ENCODE measurements at regions not wholly inside any gene's neighbourhood (a gene's known extent, or its start where the extent isn't known, plus 50 kb on each side); places are given as distances from the start of the nearest gene placed in this dataset.

DNA sequence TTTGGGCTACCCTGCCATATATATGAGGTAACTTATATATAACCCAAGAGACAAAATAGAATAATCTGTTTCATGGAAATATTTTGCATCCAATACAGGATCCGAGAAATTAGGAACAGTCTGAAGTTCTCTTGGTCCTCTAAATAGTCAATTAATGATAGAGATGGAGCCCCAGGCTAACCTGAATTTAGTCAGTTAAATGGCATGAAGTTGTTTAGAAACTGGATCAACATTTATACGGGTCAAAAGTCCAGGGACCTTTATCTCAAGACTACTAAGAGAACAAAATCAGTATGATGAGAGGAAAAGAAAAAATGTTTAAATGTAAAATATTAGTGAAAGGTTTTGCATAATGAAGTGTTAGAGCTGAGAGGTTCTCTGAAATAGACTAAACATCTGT, 303.3 kb upstream of the ACTBL2 start:
- no peak for DNase-seq (ENCODE audit: low spot score)

- DNase-seq (ENCODE audit: low spot score) = no peak
Observed at GRCh38 chr5:57784121-57784520, 301.5 kb upstream of the ACTBL2 start.

DNA sequence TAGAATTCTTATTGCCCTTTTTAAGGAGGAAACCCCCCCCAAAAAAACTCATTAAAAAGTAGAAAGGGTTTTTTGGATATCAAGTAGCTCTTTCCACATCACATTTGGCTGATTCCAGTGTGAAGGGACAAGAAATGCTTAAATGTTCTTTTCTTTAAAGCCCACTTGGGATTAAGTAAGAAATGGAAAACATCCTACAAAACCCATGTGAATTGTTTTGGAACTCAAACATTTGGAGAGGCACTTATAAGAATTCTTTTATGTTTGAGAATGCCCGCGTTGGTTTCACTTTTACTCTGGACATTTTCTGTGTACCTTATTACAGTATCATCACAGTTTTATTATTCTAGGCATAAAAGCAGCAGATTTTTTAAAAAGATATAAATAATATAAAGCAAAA, 301.1 kb upstream of the ACTBL2 start:
- no peak for DNase-seq (ENCODE audit: low spot score)

GRCh38 chr5:57780961-57781325, 298.3 kb upstream of the ACTBL2 start:
- no peak for DNase-seq (ENCODE audit: low spot score)

DNA sequence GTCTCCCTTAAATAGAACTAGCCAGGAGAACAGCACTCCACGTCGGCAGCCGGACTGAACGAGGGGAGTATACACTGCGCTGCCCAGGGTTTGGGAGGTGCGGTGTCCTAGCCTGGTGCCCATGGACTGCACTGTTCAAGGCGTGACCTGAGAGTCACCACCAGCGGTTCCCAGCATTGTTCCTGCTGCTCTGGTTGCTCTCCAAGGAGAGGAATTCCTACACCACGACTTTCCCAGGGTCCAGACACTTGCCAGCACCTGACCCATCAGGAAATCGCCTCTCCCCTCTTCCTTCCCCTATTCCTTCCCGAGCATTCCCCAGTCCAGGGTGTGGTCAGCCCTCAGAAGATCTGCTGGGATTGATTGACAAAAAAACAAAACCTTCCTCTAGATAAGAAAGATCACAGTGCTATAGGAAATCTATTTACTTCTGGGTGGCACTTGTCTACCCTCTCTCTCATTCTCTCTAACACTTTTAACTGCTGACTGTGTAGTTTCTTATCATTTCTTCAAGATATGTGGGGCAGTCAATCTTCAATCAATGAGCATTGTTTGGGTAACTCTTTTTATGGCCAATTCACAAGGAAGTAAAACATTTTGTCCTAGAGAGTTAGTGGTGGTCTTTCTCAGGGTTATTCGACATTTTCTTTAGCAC, 297.8 kb upstream of the ACTBL2 start:
- no peak for DNase-seq (ENCODE audit: low spot score)

- peak; percentile 77 for DNase-seq (ENCODE audit: low spot score)
Observed at GRCh38 chr5:57779383-57780223, 297.0 kb upstream of the ACTBL2 start.

DNA sequence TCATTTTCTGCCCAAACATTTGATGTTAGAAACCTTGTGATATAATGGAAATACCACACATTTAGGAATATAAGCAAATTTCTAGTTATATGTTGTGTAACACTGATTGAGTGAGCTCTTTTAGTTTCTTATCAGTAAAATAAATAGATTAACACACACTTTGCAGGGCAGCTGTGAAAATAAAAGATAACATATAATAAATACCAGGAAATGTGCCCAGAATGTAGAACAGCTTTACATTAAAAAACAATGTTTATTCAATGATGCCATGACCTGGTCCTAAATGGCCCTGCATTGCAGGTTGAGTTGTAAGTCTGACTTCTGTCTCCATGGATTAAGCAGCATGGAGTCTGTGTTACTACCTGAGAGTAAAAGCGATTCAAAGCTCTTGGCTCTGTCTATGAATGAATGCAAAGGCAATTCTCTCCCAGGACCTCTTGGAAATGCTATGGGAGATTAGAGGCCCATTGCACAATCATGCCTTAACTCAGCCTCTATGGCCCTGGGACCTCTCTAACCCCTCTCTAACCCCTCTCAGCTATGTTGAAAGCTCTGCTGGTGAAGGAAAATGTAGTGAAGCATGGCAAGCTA, 296.0 kb upstream of the ACTBL2 start:
- no peak for DNase-seq (ENCODE audit: low spot score)

GRCh38 chr5:57777174-57777581, 294.6 kb upstream of the ACTBL2 start:
- DNase-seq (ENCODE audit: low spot score) = peak; percentile 20

DNA sequence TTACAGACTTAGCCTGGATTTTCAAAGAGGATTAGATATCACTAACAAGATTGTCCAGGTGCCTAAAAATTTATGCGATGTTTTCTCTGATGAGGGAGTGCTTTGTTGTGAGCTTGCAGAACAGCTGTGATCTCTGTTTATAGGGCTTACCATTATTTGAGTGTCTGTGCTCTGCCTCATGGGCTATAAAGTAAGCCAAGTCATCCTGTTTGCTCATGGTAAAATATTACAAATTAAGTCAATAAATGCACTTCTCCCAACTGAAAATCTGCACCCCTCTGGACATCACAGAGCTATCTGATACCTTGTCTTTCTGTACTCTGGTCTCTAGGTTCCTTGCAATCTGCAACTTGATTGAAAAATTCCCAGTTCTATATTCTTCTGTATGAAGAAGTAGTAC, 293.4 kb upstream of the ACTBL2 start:
- peak; percentile 26 for DNase-seq (ENCODE audit: low spot score)

GRCh38 chr5:57774439-57774838, 291.8 kb upstream of the ACTBL2 start:
- no peak for DNase-seq (ENCODE audit: low spot score)

GRCh38 chr5:57772512-57772911, 289.9 kb upstream of the ACTBL2 start:
- no peak for DNase-seq (ENCODE audit: low spot score)

DNA sequence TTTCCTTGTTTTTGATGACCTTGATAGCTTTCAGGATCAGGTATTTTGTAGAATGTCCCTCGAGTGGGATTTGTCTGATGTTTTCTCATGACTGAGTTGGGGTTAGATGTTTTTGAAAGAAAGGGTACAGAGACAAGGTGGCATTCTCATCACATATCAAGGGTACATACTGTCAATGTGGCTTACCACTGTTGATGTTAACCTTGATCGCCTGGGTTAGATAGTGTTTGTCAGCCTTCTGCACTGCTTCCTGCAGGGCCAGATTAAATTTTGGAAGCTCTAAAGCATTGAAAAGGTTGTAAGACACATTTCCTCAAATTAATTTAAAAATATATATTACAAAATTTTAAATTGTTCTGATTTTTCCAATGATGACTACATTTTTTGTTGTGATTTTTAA, 287.4 kb upstream of the ACTBL2 start:
- DNase-seq (ENCODE audit: low spot score) = no peak

- no peak for DNase-seq (ENCODE audit: low spot score)
Observed at GRCh38 chr5:57768745-57769144, 286.1 kb upstream of the ACTBL2 start.

- DNase-seq (ENCODE audit: low spot score) = no peak
Observed at GRCh38 chr5:57764479-57765089, 282.0 kb upstream of the ACTBL2 start.

DNA sequence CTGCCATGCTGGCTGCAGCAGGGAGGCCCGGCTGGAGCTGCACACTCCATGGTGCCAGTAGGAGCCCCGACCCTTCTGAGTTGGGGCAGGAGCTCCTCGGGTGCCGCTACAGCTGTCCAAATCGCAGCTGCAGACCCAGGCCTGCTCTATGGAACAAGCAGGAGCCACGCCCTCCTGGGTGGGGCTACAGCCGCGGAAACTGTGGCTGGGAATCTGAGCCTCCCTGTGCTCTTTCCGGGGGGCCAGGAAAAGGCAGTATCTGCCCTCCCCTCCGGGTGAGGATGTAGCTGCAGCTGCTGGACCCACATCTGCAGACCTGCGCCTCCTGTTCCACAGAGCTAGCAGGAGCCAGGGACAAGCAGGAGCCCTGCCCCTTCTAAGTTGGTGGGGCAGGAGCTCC, 278.9 kb upstream of the ACTBL2 start:
- no peak for DNase-seq (ENCODE audit: low spot score)

DNA sequence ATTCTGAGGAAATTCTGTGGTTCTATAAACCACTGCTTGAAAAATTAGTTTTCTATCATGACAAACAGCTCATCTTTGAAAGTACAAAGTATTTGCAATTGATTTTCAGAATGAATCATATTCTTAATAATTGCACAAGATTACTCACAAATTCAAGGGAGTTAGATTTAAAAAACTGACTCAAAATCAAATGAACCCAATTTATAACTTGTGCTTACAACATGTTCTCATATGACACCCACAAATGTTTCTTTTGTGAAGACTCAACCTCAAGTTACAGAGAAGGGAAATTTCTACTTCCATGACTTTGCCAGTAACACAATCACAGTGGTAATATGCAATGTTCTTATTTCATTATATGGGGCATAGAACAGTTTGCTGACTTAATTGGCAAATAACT, 272.0 kb upstream of the ACTBL2 start:
- no peak for DNase-seq (ENCODE audit: low spot score)

DNA sequence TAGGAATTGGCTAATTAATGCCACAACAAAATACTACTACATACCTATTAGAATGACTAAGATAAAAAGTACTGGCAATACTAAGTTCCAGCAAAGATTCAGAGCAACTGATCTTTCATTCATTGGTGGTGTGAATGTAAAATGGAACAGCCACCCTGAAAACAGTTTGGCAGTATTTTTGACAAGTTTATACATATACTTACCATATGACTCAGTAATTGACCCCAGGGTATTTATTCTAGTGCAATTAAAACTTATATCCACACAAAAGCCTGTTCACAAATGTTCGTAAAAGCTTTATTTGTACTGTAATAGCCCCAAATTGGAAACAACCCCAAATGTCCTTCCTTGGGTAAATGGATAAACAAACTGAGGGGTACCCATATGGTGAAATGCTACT, 270.8 kb upstream of the ACTBL2 start:
- no peak for DNase-seq (ENCODE audit: low spot score)

- no peak for DNase-seq (ENCODE audit: low spot score)
Observed at GRCh38 chr5:57751710-57752109, 269.1 kb upstream of the ACTBL2 start.

DNA sequence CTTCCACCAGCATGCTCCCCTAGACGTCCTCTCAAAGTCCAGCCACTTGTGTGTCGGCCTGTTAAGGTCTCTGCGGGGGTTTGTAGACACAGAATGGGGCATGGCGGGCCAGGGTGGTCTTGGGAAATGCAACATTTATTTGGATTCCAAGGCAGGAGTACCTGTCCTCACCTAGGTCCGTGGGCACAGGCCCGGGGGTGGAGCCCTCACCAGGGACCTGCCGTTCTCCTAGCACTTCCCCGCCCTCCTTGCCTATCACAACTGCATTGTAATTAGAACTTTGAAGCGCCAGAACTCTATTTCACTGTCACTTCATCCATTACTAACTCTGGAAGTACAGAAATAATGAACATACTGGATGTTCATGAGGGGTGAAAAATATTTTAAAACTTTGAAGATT, 268.3 kb upstream of the ACTBL2 start:
- DNase-seq (ENCODE audit: low spot score) = no peak

DNA sequence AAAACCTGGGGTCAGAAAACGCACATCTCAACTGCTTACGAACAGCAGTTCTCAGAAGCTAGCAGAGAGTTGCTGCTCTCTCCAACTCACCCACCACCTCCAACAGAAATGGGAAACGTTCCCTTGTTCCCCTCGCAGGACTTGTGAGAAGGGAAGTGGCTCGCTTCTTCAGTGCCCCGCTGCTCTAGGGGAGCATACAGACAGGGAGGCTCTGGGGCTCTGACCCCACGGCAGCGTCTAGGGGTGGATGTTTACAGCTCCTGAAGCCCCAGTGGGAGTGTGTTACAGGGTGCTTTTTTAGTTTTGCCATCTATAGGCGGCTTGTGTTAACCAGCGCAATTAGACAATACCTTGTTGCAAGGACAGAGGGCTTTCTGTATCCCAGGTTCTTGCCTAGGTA, 267.7 kb upstream of the ACTBL2 start:
- no peak for DNase-seq (ENCODE audit: low spot score)

GRCh38 chr5:57749396-57749795, 266.8 kb upstream of the ACTBL2 start:
- no peak for DNase-seq (ENCODE audit: low spot score)

DNA sequence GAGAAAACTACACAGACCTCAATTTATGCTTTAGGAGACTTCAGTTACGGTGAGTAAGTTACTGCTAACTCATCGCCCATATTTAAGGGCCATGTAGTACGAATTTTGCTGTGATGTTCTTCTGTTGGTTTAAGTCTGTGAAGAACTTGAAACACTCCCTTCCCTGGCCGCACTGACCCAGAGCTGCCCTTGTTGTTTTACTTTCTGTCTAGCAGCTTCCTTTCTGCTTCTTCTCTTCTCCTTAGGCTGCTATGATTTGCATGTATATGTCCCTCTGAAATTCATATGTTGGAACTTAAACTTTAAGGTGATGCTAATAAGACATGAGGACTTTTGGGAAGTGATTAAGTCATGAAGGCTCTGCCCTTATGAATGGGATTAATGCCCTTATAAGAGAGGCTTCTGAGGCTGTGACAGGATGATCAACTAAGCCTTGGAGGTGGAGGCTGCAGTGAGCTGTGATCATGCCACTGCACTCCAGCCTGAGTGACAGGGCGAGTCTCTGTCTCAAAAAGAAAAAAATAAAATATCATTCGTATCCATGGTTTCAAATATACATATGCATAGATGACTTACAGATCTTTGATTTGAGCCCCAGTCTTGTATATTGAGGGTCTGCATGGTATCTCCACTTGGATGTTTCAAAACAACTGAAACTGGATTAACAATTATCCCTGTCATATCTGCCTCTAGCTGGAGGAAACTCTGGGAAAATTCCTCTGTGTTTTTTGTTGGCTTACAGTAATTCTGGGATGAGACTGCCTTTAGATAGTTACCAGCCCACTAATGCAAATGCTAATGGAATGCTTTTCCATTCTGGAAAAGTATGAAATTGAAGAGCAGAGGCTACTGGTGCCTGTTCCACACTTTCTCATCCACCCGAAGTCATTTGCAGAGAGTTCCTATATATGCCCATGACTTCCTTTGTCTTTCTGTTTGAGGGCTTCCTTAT, 263.4 kb upstream of the ACTBL2 start:
- DNase-seq (ENCODE audit: low spot score) = no peak
